ENCODE measurements at regions not wholly inside any gene's neighbourhood (a gene's known extent, or its start where the extent isn't known, plus 50 kb on each side); places are given as distances from the start of the nearest gene placed in this dataset.

- TF ChIP-seq CTCF (IDR thresholded peaks at IDR 0.05) (no peak), POLR2A (IDR thresholded peaks at IDR 0.05) (no peak)
Observed at GRCh38 chr6:159532155-159532554, 160.9 kb downstream of the SOD2 start.
